ENCODE measurements at regions not wholly inside any gene's neighbourhood (a gene's known extent, or its start where the extent isn't known, plus 50 kb on each side); places are given as distances from the start of the nearest gene placed in this dataset.

GRCh38 chr11:44670794-44671193, 56.0 kb upstream of the TSPAN18 start:
- no peaks in the 10 kb centered on the region for H3K36me3 Mint-ChIP-seq
- H3K27me3 Mint-ChIP-seq = no peaks in the 10 kb centered on the region
- no peak overlapping the region for H3K27ac Mint-ChIP-seq
- CTCF ChIA-PET = no interaction called here
- no peak for DNase-seq
- POLR2A ChIA-PET = no interaction called here
- H3K4me1 Mint-ChIP-seq (ENCODE audit: low read depth) = peaks cover 18% of the 10 kb centered on the region
- no peaks in the 10 kb centered on the region for H3K9me3 Mint-ChIP-seq
- H3K4me3 Mint-ChIP-seq = no peak overlapping the region
- intact Hi-C loops (cut with micrococcal nuclease) = no loop called here

GRCh38 chr11:44671234-44671633, 55.5 kb upstream of the TSPAN18 start:
- no peak for DNase-seq
- H3K9me3 Mint-ChIP-seq = no peaks in the 10 kb centered on the region
- intact Hi-C loops (cut with micrococcal nuclease) = no loop called here
- H3K27ac Mint-ChIP-seq = no peak overlapping the region
- H3K36me3 Mint-ChIP-seq = no peaks in the 10 kb centered on the region
- H3K4me3 Mint-ChIP-seq = no peak overlapping the region
- ChIA-PET CTCF (no interaction called here), POLR2A (no interaction called here)
- H3K27me3 Mint-ChIP-seq = no peaks in the 10 kb centered on the region
- peaks cover 18% of the 10 kb centered on the region for H3K4me1 Mint-ChIP-seq (ENCODE audit: low read depth)

- Mint-ChIP-seq H3K27me3 (no peaks in the 10 kb centered on the region), H3K36me3 (no peaks in the 10 kb centered on the region), H3K4me3 (no peak overlapping the region), H3K27ac (no peak overlapping the region), H3K9me3 (no peaks in the 10 kb centered on the region), H3K4me1 (ENCODE audit: low read depth) (peaks cover 24% of the 10 kb centered on the region)
- intact Hi-C loops (cut with micrococcal nuclease) = no loop called here
- ChIA-PET CTCF (interaction anchor here (1.1 kb wide), 1 partner anchor 102 kb away, joined by 3 read pairs; no protein-coding TSS in a partner anchor), POLR2A (no interaction called here)
- DNase-seq = no peak
Observed at GRCh38 chr11:44673688-44674087, 53.1 kb upstream of the TSPAN18 start.

- Mint-ChIP-seq H3K27me3 (no peaks in the 10 kb centered on the region), H3K9me3 (no peaks in the 10 kb centered on the region), H3K4me3 (no peak overlapping the region), H3K27ac (no peak overlapping the region), H3K36me3 (no peaks in the 10 kb centered on the region), H3K4me1 (ENCODE audit: low read depth) (peaks cover 30% of the 10 kb centered on the region)
- POLR2A ChIA-PET = no interaction called here
- CTCF ChIA-PET = no interaction called here
- intact Hi-C loops (cut with micrococcal nuclease) = no loop called here
- DNase-seq = no peak
Observed at GRCh38 chr11:44674809-44675208, 52.0 kb upstream of the TSPAN18 start.

- no peak overlapping the region for H3K27ac Mint-ChIP-seq
- no peak for DNase-seq
- ChIA-PET CTCF (no interaction called here), POLR2A (no interaction called here)
- peaks cover 39% of the 10 kb centered on the region for H3K4me1 Mint-ChIP-seq (ENCODE audit: low read depth)
- H3K4me3 Mint-ChIP-seq = no peak overlapping the region
- H3K27me3 Mint-ChIP-seq = no peaks in the 10 kb centered on the region
- intact Hi-C loops (cut with micrococcal nuclease) = no loop called here
- no peaks in the 10 kb centered on the region for H3K36me3 Mint-ChIP-seq
- H3K9me3 Mint-ChIP-seq = no peaks in the 10 kb centered on the region
Observed at GRCh38 chr11:44675906-44676305, 50.9 kb upstream of the TSPAN18 start.
